Neural crest cell (in vitro differentiated cells): ENCODE measurements at regions not wholly inside any gene's neighbourhood (a gene's known extent, or its start where the extent isn't known, plus 50 kb on each side); places are given as distances from the start of the nearest gene placed in this dataset.
A peak's percentile ranks its signal among the peaks of the same experiment; 100 is the strongest.

Experiments
- DNase-seq: peaks from one replicate; pipeline ENCODE4 v3.0.0; 2021; ENCODE audit warnings: low read depth, mixed read lengths, low spot score
- H3K27ac Mint-ChIP-seq: one replicate; pipeline ENCODE4 v1.8.0; 2021; ENCODE audit warnings: mild to moderate bottlenecking, mixed read lengths; ENCODE audit not compliant: unreplicated experiment
- H3K27me3 Mint-ChIP-seq: 2 replicates; pipeline ENCODE4 v1.8.0; 2021; ENCODE audit warnings: low read depth, mild to moderate bottlenecking, mixed read lengths
- H3K36me3 Mint-ChIP-seq: 2 replicates; pipeline ENCODE4 v1.8.0; 2021; ENCODE audit warnings: low read depth, mild to moderate bottlenecking, mixed read lengths
- H3K4me1 Mint-ChIP-seq: 2 replicates; pipeline ENCODE4 v1.8.0; 2021; ENCODE audit warnings: mixed read lengths
- H3K4me3 Mint-ChIP-seq: one replicate; pipeline ENCODE4 v1.8.0; 2021; ENCODE audit warnings: mild to moderate bottlenecking, mixed read lengths
- H3K9me3 Mint-ChIP-seq: 2 replicates; pipeline ENCODE4 v1.8.0; 2021; ENCODE audit warnings: mixed read lengths
- CTCF ChIP-seq: fragments of 200-600 bp; sonication (generic); conservative IDR thresholded peaks from 2 replicates; pipeline ENCODE4 v1.5.0; 2021; ENCODE audit warnings: antibody characterized with exemption, mild to moderate bottlenecking

- no peaks in the 10 kb centered on the region for H3K9me3 Mint-ChIP-seq
- TF ChIP-seq CTCF = no peak
- no peaks in the 10 kb centered on the region for H3K36me3 Mint-ChIP-seq
- no peaks in the 10 kb centered on the region for H3K4me1 Mint-ChIP-seq
- no peaks in the 10 kb centered on the region for H3K27me3 Mint-ChIP-seq
- no peak for DNase-seq
- no peak overlapping the region for H3K4me3 Mint-ChIP-seq
- H3K27ac Mint-ChIP-seq = no peak overlapping the region
Observed at GRCh38 chr2:51812138-51812866, 780.4 kb upstream of the NRXN1 start.

DNA sequence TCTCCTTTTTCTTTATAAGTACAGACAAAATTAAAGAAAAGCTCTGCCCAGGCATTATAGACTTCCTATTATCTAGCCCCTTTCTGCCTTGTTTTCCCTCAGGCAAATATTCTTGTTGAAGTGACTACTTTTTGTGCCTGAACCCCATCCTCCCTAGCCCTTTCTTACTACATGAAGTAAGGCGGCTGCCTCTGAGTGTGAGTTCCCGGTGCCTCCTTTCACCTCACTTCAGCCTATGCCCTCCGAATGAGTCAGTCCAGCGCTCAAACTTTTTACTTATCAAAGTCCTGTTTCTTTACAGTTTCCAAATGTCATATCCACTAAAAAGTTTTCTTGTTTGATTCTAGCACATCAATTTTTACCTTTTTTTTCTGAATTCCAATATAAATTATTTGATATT lies 778.3 kb upstream of the NRXN1 start:
- no peak overlapping the region for H3K4me3 Mint-ChIP-seq
- H3K9me3 Mint-ChIP-seq = no peaks in the 10 kb centered on the region
- no peaks in the 10 kb centered on the region for H3K36me3 Mint-ChIP-seq
- H3K27ac Mint-ChIP-seq = no peak overlapping the region
- no peak for DNase-seq
- no peaks in the 10 kb centered on the region for H3K27me3 Mint-ChIP-seq
- no peaks in the 10 kb centered on the region for H3K4me1 Mint-ChIP-seq
- no peak for TF ChIP-seq CTCF

DNA sequence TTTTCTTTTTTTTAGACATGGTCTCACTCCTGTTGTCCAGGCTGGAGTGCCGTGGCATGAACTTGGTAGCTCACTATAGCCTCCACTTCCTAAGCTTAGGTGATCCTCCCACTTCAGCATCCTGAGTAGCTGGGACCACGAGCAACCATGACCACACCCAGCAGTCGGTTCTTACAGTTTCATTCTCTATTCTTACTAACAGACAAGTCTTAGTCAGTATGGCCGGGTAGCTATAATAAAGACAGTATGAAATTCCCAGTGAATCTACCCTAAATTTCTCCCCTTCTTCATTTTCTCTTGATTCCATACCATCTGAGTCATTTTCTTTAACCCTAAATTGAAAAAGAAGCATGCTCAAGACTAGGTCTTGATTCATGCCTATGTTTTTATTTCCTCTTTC lies 775.3 kb upstream of the NRXN1 start:
- H3K27me3 Mint-ChIP-seq = no peaks in the 10 kb centered on the region
- H3K36me3 Mint-ChIP-seq = no peaks in the 10 kb centered on the region
- DNase-seq = no peak
- H3K4me3 Mint-ChIP-seq = no peak overlapping the region
- no peaks in the 10 kb centered on the region for H3K9me3 Mint-ChIP-seq
- no peak overlapping the region for H3K27ac Mint-ChIP-seq
- H3K4me1 Mint-ChIP-seq = no peaks in the 10 kb centered on the region
- TF ChIP-seq CTCF = no peak

- H3K9me3 Mint-ChIP-seq = peaks cover 6% of the 10 kb centered on the region
- peak; percentile 56 for TF ChIP-seq CTCF
- H3K27ac Mint-ChIP-seq = no peak overlapping the region
- no peaks in the 10 kb centered on the region for H3K27me3 Mint-ChIP-seq
- no peak overlapping the region for H3K4me3 Mint-ChIP-seq
- no peaks in the 10 kb centered on the region for H3K36me3 Mint-ChIP-seq
- peak; percentile 26 for DNase-seq
- H3K4me1 Mint-ChIP-seq = no peaks in the 10 kb centered on the region
Observed at GRCh38 chr2:51795248-51795888, 763.4 kb upstream of the NRXN1 start.

- Mint-ChIP-seq H3K27ac (no peak overlapping the region), H3K27me3 (no peaks in the 10 kb centered on the region), H3K9me3 (peaks cover 4% of the 10 kb centered on the region), H3K4me3 (no peak overlapping the region), H3K4me1 (no peaks in the 10 kb centered on the region), H3K36me3 (no peaks in the 10 kb centered on the region)
- no peak for DNase-seq
- no peak for TF ChIP-seq CTCF
Observed at GRCh38 chr2:51791496-51791895, 759.6 kb upstream of the NRXN1 start.
